ENCODE measurements at regions not wholly inside any gene's neighbourhood (a gene's known extent, or its start where the extent isn't known, plus 50 kb on each side); places are given as distances from the start of the nearest gene placed in this dataset.
"Not testable (repeated sequence)": the region's sequence is repeated elsewhere in the genome, so short reads cannot be mapped to it uniquely, and the experiment has no call there.

DNA sequence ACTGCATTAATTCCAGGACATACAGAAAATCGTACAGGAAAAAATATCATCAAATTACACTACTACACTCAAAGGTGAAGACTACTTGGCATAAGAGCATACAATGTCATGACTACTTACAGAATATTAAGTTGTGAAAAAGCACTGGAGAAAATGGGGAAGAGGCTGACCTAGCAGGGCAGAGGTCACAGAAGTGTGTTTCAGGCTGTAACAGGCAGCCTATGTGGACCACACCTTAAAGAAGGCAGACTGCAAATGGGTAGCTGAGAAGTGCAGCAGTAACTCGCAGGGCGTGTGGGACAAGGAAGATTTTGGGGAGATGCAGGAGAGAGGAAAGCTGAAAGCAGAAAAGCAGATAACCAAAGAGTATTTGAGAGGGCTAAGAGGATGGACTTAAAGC lies 167.0 kb upstream of the PIK3R1 start:
- Histone ChIP-seq H3K9me3 (ENCODE audit: control extremely low read depth in 1 of 3, control insufficient read depth in 2 of 3, insufficient read depth in 1 of 3, low read length in 2 of 3) (peaks cover 5 to 9% (median 8%) of the 10 kb centered on the region in 3 donors), H3K79me2 (ENCODE audit: control insufficient read depth, insufficient read depth, low read length) (no peaks in the 10 kb centered on the region), H3K27ac (ENCODE audit: low read length in 2 of 2) (no peak overlapping the region), H3K27me3 (replicated peaks in 1 of 4; ENCODE audit: control extremely low read depth in 1 of 4, control insufficient read depth in 3 of 4, insufficient read depth in 4 of 4, low read length in 3 of 4) (no peaks in the 10 kb centered on the region), H3K4me1 (ENCODE audit: control insufficient read depth in 2 of 2, insufficient read depth in 2 of 2, low read length in 2 of 2) (peaks cover 0 to under 1% of the 10 kb centered on the region in 2 donors), H2AFZ (ENCODE audit: insufficient read depth, low read depth, low read length, poor library complexity, severe bottlenecking) (no peak overlapping the region), H3K4me2 (replicated peaks; ENCODE audit: low read depth, low read length, poor library complexity, severe bottlenecking) (no peak overlapping the region), H3K9ac (ENCODE audit: low read length) (no peak overlapping the region), H4K20me1 (ENCODE audit: control insufficient read depth, insufficient read depth, low read length, poor library complexity, severe bottlenecking) (no peaks in the 10 kb centered on the region), H3K36me3 (replicated peaks in 1 of 2; ENCODE audit: control extremely low read depth in 1 of 2, control insufficient read depth in 1 of 2, extremely low read depth in 1 of 2, insufficient read depth in 2 of 2, low read length in 1 of 2) (no peaks in the 10 kb centered on the region), H3K4me3 (ENCODE audit: control extremely low read depth in 1 of 5, extremely low read depth in 1 of 5, insufficient read depth in 1 of 5, low read depth in 2 of 5, low read length in 4 of 5) (no peak overlapping the region)
- CTCF ChIA-PET: no interaction called here
- H3K4me3 Mint-ChIP-seq: no peak overlapping the region
- peaks cover 19% of the 10 kb centered on the region for H3K27me3 Mint-ChIP-seq
- TF ChIP-seq, protein P1, sequence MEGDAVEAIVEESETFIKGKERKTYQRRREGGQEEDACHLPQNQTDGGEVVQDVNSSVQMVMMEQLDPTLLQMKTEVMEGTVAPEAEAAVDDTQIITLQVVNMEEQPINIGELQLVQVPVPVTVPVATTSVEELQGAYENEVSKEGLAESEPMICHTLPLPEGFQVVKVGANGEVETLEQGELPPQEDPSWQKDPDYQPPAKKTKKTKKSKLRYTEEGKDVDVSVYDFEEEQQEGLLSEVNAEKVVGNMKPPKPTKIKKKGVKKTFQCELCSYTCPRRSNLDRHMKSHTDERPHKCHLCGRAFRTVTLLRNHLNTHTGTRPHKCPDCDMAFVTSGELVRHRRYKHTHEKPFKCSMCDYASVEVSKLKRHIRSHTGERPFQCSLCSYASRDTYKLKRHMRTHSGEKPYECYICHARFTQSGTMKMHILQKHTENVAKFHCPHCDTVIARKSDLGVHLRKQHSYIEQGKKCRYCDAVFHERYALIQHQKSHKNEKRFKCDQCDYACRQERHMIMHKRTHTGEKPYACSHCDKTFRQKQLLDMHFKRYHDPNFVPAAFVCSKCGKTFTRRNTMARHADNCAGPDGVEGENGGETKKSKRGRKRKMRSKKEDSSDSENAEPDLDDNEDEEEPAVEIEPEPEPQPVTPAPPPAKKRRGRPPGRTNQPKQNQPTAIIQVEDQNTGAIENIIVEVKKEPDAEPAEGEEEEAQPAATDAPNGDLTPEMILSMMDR (IDR thresholded peaks at IDR 0.05): no peak
- no peak for TF ChIP-seq EZH2 (IDR thresholded peaks at IDR 0.05; ENCODE audit: borderline replicate concordance, insufficient read depth, low read depth, low read length, poor library complexity, severe bottlenecking)
- POLR2A ChIA-PET: no interaction called here
- 94% methylated on average over 2 of the region's 3 CpGs for WGBS (ENCODE audit: insufficient coverage)
- H3K4me1 Mint-ChIP-seq: peaks cover 4% of the 10 kb centered on the region
- peaks cover 10% of the 10 kb centered on the region for H3K9me3 Mint-ChIP-seq (ENCODE audit: insufficient read depth)
- intact Hi-C loops (cut with micrococcal nuclease): loop anchor here (10.0 kb wide), 1 partner anchor 166 kb away; the partner anchor contains the start of gene PIK3R1
- DNase-seq (no peak), ATAC-seq (ENCODE audit: low read depth) (no peak)
- H3K27ac Mint-ChIP-seq: no peak overlapping the region

DNA sequence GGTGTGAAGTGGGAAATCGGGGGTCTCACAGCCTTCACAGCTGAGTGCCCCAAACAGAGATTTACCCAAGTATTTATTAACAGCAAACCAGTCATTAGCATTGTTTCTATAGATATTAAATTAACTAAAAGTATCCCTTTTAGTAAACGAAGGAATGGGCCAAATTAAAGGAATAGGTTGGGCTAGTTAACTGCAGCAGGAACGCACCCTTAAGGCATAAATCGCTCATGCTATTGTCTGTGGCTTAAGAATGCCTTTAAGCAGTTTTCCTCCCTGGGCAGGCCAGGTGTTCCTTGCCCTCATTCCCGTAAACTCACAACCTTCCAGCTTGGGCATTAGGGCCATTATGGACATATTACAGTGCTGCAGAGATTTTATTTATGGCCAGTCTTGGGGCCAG lies 167.5 kb upstream of the PIK3R1 start:
- H3K27me3 ChIP-seq (replicated peaks in 1 of 4; ENCODE audit: control extremely low read depth in 1 of 4, control insufficient read depth in 3 of 4, insufficient read depth in 4 of 4, low read length in 3 of 4); CTCF ChIA-PET; H3K4me2 ChIP-seq (replicated peaks; ENCODE audit: low read depth, low read length, poor library complexity, severe bottlenecking); H3K36me3 ChIP-seq (replicated peaks in 1 of 2; ENCODE audit: control extremely low read depth in 1 of 2, control insufficient read depth in 1 of 2, extremely low read depth in 1 of 2, insufficient read depth in 2 of 2, low read length in 1 of 2); H3K9ac ChIP-seq (ENCODE audit: low read length); H3K4me1 Mint-ChIP-seq; H3K27ac ChIP-seq (ENCODE audit: low read length in 2 of 2); H3K9me3 ChIP-seq (ENCODE audit: control extremely low read depth in 1 of 3, control insufficient read depth in 2 of 3, insufficient read depth in 1 of 3, low read length in 2 of 3); H4K20me1 ChIP-seq (ENCODE audit: control insufficient read depth, insufficient read depth, low read length, poor library complexity, severe bottlenecking); H3K27ac Mint-ChIP-seq; ATAC-seq (ENCODE audit: low read depth); H3K4me3 Mint-ChIP-seq; H3K4me3 ChIP-seq (ENCODE audit: control extremely low read depth in 1 of 5, extremely low read depth in 1 of 5, insufficient read depth in 1 of 5, low read depth in 2 of 5, low read length in 4 of 5); H3K4me1 ChIP-seq (ENCODE audit: control insufficient read depth in 2 of 2, insufficient read depth in 2 of 2, low read length in 2 of 2); H3K9me3 Mint-ChIP-seq (ENCODE audit: insufficient read depth); POLR2A ChIA-PET; H2AFZ ChIP-seq (ENCODE audit: insufficient read depth, low read depth, low read length, poor library complexity, severe bottlenecking); H3K79me2 ChIP-seq (ENCODE audit: control insufficient read depth, insufficient read depth, low read length); DNase-seq: not testable (repeated sequence)
- peaks cover 19% of the 10 kb centered on the region for H3K27me3 Mint-ChIP-seq
- intact Hi-C loops (cut with micrococcal nuclease): loop anchor here (10.0 kb wide), 1 partner anchor 167 kb away; the partner anchor contains the start of gene PIK3R1
- WGBS (ENCODE audit: insufficient coverage): 100% methylated on average over 1 of the region's 5 CpGs

Data from B cell (primary cell).